Keratinocyte (primary cell): ENCODE measurements at regions not wholly inside any gene's neighbourhood (a gene's known extent, or its start where the extent isn't known, plus 50 kb on each side); places are given as distances from the start of the nearest gene placed in this dataset.
"Not testable (repeated sequence)": the region's sequence is repeated elsewhere in the genome, so short reads cannot be mapped to it uniquely, and the experiment has no call there.

Experiments
- EZH2 ChIP-seq: IDR thresholded peaks from one replicate; pipeline ENCODE4 v1.6.1; 2012; ENCODE audit warnings: inconsistent platforms, mild to moderate bottlenecking, low read length, moderate library complexity
- TF ChIP-seq, protein P1 (sequence below), 3 experiments: IDR thresholded peaks in 1 of 3; conservative IDR thresholded peaks in 1 of 3; optimal IDR thresholded peaks in 1 of 3; 2 replicates in 2 of 3; 3 replicates in 1 of 3; pipeline versions ENCODE3 to v1.5.1; 2011; ENCODE audit warnings: low read length in 3 of 3, mild to moderate bottlenecking in 3 of 3, moderate library complexity in 2 of 3, control low read depth in 1 of 3, inconsistent platforms in 1 of 3; ENCODE audit not compliant: insufficient read depth in 2 of 3; ENCODE audit errors: extremely low read depth in 1 of 3

DNA sequence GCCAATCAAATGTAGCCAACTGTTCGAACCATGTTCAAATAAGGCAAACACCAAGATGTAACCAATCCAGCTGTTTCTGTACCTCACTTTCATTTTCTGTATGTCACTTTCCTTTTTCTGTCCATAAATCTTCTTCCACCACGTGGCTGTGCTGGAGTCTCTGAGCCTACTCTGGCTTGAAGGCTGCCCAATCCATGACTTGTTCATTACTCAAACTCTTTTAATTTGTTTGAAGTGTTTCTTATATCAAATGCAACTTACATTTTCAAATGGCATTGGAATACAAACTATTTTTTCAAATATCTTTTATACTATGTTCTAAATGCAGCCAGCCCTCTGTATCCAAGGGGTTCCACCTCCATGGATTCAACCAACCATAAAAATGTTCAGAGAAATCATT is 245.6 kb upstream of the RFC3 start:
- TF ChIP-seq, protein P1, sequence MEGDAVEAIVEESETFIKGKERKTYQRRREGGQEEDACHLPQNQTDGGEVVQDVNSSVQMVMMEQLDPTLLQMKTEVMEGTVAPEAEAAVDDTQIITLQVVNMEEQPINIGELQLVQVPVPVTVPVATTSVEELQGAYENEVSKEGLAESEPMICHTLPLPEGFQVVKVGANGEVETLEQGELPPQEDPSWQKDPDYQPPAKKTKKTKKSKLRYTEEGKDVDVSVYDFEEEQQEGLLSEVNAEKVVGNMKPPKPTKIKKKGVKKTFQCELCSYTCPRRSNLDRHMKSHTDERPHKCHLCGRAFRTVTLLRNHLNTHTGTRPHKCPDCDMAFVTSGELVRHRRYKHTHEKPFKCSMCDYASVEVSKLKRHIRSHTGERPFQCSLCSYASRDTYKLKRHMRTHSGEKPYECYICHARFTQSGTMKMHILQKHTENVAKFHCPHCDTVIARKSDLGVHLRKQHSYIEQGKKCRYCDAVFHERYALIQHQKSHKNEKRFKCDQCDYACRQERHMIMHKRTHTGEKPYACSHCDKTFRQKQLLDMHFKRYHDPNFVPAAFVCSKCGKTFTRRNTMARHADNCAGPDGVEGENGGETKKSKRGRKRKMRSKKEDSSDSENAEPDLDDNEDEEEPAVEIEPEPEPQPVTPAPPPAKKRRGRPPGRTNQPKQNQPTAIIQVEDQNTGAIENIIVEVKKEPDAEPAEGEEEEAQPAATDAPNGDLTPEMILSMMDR (optimal IDR thresholded peaks at IDR 0.05 in 1 of 3, IDR thresholded peaks at IDR 0.05 in 1 of 3, conservative IDR thresholded peaks at IDR 0.05 in 1 of 3; ENCODE audit: extremely low read depth in 1 of 3, insufficient read depth in 2 of 3, low read length in 3 of 3): not testable (repeated sequence)
- not testable (repeated sequence) for TF ChIP-seq EZH2
